ENCODE measurements at regions not wholly inside any gene's neighbourhood (a gene's known extent, or its start where the extent isn't known, plus 50 kb on each side); places are given as distances from the start of the nearest gene placed in this dataset.

DNA sequence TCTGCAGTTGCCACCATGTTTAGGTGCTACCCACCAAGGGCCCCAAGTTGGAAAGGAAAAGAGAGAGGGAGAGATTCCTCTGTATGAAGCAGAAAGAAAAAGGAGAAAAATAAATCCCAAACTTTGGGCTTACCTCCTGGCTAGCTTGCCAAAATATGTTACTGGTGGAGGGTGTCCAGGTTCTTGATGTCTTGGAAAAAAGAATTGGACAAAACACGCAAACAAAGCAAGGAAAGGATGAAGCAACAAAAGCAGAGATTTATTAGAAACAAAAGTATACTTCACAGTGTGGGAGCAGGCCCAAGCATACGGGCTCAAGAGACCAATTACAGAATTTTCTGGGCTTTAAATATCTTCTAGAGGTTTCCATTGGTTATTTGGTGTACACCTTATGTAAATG lies 204.5 kb upstream of the LRRC7 start:
- Histone ChIP-seq H3K27me3 (ENCODE audit: insufficient read depth, low read depth, low read length) (no peaks in the 10 kb centered on the region), H3K79me2 (replicated peaks; ENCODE audit: insufficient read depth, low read length) (no peaks in the 10 kb centered on the region), H3K9me2 (ENCODE audit: insufficient read depth, low read length) (no peaks in the 10 kb centered on the region), H4K20me1 (ENCODE audit: insufficient read depth) (no peaks in the 10 kb centered on the region), H2AFZ (ENCODE audit: low read depth, low read length) (no peak overlapping the region), H3K9ac (ENCODE audit: low read length) (no peak overlapping the region), H3K4me2 (ENCODE audit: low read length) (no peak overlapping the region), H3K9me3 (ENCODE audit: low read length) (no peaks in the 10 kb centered on the region), H3K27ac (ENCODE audit: low read length) (no peak overlapping the region), H3K4me3 (ENCODE audit: low read length) (no peak overlapping the region), H3F3A (ENCODE audit: insufficient read depth, low read length, poor library complexity, severe bottlenecking) (no peaks in the 10 kb centered on the region), H3K36me3 (ENCODE audit: insufficient read depth, low read length) (no peaks in the 10 kb centered on the region)
- TF ChIP-seq TAF1 (IDR thresholded peaks at IDR 0.05; ENCODE audit: low read depth): no peak
- TF ChIP-seq, protein P1, sequence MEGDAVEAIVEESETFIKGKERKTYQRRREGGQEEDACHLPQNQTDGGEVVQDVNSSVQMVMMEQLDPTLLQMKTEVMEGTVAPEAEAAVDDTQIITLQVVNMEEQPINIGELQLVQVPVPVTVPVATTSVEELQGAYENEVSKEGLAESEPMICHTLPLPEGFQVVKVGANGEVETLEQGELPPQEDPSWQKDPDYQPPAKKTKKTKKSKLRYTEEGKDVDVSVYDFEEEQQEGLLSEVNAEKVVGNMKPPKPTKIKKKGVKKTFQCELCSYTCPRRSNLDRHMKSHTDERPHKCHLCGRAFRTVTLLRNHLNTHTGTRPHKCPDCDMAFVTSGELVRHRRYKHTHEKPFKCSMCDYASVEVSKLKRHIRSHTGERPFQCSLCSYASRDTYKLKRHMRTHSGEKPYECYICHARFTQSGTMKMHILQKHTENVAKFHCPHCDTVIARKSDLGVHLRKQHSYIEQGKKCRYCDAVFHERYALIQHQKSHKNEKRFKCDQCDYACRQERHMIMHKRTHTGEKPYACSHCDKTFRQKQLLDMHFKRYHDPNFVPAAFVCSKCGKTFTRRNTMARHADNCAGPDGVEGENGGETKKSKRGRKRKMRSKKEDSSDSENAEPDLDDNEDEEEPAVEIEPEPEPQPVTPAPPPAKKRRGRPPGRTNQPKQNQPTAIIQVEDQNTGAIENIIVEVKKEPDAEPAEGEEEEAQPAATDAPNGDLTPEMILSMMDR (IDR thresholded peaks at IDR 0.05; ENCODE audit: poor library complexity, severe bottlenecking): no peak

- no peaks in the 10 kb centered on the region for H3K9me2 ChIP-seq (ENCODE audit: insufficient read depth, low read length)
- no peaks in the 10 kb centered on the region for H4K20me1 ChIP-seq (ENCODE audit: insufficient read depth)
- H3K4me3 ChIP-seq (ENCODE audit: low read length): no peak overlapping the region
- no peaks in the 10 kb centered on the region for H3K9me3 ChIP-seq (ENCODE audit: low read length)
- H3K9ac ChIP-seq (ENCODE audit: low read length): no peak overlapping the region
- no peak for TF ChIP-seq SMC3 (conservative IDR thresholded peaks at IDR 0.05; ENCODE audit: poor library complexity)
- no peak for TF ChIP-seq POLR2AphosphoS5 (IDR thresholded peaks at IDR 0.05)
- no peak for TF ChIP-seq TAF1 (IDR thresholded peaks at IDR 0.05; ENCODE audit: low read depth)
- TF ChIP-seq MXI1 (conservative IDR thresholded peaks at IDR 0.05; ENCODE audit: poor library complexity, severe bottlenecking): no peak
- no peak for TF ChIP-seq EP300 (conservative IDR thresholded peaks at IDR 0.05; ENCODE audit: poor library complexity, severe bottlenecking)
- no peaks in the 10 kb centered on the region for H3K79me2 ChIP-seq (replicated peaks; ENCODE audit: insufficient read depth, low read length)
- H2AFZ ChIP-seq (ENCODE audit: low read depth, low read length): no peak overlapping the region
- H3K27ac ChIP-seq (ENCODE audit: low read length): no peak overlapping the region
- H3F3A ChIP-seq (ENCODE audit: insufficient read depth, low read length, poor library complexity, severe bottlenecking): no peaks in the 10 kb centered on the region
- no peak overlapping the region for H3K4me2 ChIP-seq (ENCODE audit: low read length)
- no peaks in the 10 kb centered on the region for H3K27me3 ChIP-seq (ENCODE audit: insufficient read depth, low read depth, low read length)
- no peaks in the 10 kb centered on the region for H3K36me3 ChIP-seq (ENCODE audit: insufficient read depth, low read length)
Measured at GRCh38 chr1:69373520-69373919, 194.2 kb upstream of the LRRC7 start.

DNA sequence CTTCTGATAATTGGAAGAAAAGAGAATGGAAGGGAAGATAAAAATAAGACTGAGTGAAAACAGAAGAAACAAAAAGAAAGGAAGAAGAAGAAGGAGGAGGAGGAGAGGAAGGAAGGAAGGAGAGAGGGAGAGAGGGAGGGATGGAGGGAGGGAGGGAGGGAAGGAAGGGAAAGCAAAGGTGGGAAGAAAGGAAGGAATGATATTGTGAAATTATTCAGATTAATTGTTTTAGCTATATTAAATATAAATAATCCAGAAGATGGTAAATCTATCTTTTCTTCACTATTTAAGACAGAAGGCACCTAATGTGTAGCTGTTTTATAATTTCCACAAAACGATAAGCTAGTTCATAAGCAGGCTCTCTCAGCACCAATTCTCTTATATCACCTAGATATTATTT lies 191.3 kb upstream of the LRRC7 start:
- no peak overlapping the region for H2AFZ ChIP-seq (ENCODE audit: low read depth, low read length)
- no peaks in the 10 kb centered on the region for H3K27me3 ChIP-seq (ENCODE audit: insufficient read depth, low read depth, low read length)
- H3K9me2 ChIP-seq (ENCODE audit: insufficient read depth, low read length): no peaks in the 10 kb centered on the region
- H3K27ac ChIP-seq (ENCODE audit: low read length): no peak overlapping the region
- TF ChIP-seq RAD21 (conservative IDR thresholded peaks at IDR 0.05) (no peak), EZH2 (IDR thresholded peaks at IDR 0.05; ENCODE audit: borderline replicate concordance, insufficient read depth, low read length, poor library complexity, severe bottlenecking) (no peak), MXI1 (conservative IDR thresholded peaks at IDR 0.05; ENCODE audit: poor library complexity, severe bottlenecking) (no peak), POLR2AphosphoS5 (IDR thresholded peaks at IDR 0.05) (no peak), SMC3 (conservative IDR thresholded peaks at IDR 0.05; ENCODE audit: poor library complexity) (no peak)
- TF ChIP-seq, protein P2, sequence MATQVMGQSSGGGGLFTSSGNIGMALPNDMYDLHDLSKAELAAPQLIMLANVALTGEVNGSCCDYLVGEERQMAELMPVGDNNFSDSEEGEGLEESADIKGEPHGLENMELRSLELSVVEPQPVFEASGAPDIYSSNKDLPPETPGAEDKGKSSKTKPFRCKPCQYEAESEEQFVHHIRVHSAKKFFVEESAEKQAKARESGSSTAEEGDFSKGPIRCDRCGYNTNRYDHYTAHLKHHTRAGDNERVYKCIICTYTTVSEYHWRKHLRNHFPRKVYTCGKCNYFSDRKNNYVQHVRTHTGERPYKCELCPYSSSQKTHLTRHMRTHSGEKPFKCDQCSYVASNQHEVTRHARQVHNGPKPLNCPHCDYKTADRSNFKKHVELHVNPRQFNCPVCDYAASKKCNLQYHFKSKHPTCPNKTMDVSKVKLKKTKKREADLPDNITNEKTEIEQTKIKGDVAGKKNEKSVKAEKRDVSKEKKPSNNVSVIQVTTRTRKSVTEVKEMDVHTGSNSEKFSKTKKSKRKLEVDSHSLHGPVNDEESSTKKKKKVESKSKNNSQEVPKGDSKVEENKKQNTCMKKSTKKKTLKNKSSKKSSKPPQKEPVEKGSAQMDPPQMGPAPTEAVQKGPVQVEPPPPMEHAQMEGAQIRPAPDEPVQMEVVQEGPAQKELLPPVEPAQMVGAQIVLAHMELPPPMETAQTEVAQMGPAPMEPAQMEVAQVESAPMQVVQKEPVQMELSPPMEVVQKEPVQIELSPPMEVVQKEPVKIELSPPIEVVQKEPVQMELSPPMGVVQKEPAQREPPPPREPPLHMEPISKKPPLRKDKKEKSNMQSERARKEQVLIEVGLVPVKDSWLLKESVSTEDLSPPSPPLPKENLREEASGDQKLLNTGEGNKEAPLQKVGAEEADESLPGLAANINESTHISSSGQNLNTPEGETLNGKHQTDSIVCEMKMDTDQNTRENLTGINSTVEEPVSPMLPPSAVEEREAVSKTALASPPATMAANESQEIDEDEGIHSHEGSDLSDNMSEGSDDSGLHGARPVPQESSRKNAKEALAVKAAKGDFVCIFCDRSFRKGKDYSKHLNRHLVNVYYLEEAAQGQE (IDR thresholded peaks at IDR 0.05; ENCODE audit: borderline replicate concordance): no peak
- no peaks in the 10 kb centered on the region for H3F3A ChIP-seq (ENCODE audit: insufficient read depth, low read length, poor library complexity, severe bottlenecking)
- H3K9ac ChIP-seq (ENCODE audit: low read length): no peak overlapping the region
- H3K36me3 ChIP-seq (ENCODE audit: insufficient read depth, low read length): no peaks in the 10 kb centered on the region
- no peak overlapping the region for H3K4me2 ChIP-seq (ENCODE audit: low read length)
- no peaks in the 10 kb centered on the region for H3K79me2 ChIP-seq (replicated peaks; ENCODE audit: insufficient read depth, low read length)
- H3K9me3 ChIP-seq (ENCODE audit: low read length): no peaks in the 10 kb centered on the region
- H3K4me3 ChIP-seq (ENCODE audit: low read length): no peak overlapping the region
- no peaks in the 10 kb centered on the region for H4K20me1 ChIP-seq (ENCODE audit: insufficient read depth)
